GM19238 (cell line): ENCODE measurements at regions not wholly inside any gene's neighbourhood (a gene's known extent, or its start where the extent isn't known, plus 50 kb on each side); places are given as distances from the start of the nearest gene placed in this dataset.
"Not testable (repeated sequence)": the region's sequence is repeated elsewhere in the genome, so short reads cannot be mapped to it uniquely, and the experiment has no call there.

Source experiments
- DNase-seq: peaks from one replicate; pipeline ENCODE4 v3.0.0; 2011; ENCODE audit warnings: low spot score; ENCODE audit not compliant: insufficient read length

DNA sequence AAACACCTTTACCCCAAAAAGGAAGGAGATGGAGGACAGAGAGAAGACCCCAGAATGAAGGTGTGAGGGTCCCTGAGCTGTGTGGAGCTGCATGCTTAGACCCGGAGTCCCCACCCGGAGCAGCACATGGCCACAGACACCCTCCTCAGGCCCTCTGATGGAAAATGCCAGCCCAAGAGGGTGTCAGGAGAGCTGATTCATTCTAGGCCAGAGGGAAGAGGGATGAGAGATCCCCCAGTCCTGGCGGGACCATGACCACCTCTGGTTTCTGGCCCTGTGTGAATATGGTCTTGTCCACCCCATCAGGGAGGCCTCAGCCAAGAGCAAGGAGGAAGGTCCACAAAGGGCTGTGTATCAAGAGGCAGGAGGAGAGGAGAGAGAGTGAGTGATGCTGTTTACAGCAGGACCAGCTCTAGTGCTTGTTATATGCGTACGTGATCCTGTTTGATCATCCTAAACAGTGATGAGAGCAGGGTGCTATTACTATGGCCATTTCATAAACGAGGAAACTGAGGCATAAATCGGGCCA is 186.6 kb upstream of the HAAO start:
- no peak for DNase-seq

DNA sequence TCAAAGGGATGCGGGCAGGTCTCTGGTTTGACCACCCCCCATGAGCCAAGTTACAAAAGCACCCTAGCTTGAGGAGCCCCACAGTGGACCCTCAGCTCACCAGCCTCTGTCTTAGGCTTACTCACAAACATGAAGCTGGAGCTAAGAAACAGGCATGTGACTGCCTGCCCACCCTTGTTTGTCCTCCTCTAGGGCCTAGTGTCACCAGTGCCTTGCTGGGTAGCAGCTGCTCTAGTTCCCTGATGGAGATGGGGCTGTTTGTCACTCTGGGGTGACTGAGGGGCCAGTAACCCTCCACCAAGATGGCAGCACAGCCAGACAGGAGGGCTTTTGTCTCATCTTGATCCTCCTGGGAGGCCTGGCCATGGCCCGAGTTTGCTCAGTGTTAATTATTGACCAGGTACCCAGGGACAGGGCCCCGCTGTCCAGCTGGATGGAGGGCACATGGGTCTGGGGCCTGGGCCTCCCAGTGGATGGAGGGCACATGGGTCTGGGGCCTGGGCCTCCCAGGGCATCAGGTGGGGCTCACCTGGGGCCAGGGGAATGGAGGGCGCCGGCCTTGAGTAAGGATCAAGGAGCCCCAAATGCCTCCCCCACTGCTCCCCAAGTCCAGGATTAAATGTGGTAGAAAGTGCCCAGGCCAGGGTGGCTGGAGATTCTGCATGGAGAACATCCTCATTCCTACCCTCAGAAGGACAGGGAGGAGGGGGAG is 185.9 kb upstream of the HAAO start:
- no peak for DNase-seq

DNA sequence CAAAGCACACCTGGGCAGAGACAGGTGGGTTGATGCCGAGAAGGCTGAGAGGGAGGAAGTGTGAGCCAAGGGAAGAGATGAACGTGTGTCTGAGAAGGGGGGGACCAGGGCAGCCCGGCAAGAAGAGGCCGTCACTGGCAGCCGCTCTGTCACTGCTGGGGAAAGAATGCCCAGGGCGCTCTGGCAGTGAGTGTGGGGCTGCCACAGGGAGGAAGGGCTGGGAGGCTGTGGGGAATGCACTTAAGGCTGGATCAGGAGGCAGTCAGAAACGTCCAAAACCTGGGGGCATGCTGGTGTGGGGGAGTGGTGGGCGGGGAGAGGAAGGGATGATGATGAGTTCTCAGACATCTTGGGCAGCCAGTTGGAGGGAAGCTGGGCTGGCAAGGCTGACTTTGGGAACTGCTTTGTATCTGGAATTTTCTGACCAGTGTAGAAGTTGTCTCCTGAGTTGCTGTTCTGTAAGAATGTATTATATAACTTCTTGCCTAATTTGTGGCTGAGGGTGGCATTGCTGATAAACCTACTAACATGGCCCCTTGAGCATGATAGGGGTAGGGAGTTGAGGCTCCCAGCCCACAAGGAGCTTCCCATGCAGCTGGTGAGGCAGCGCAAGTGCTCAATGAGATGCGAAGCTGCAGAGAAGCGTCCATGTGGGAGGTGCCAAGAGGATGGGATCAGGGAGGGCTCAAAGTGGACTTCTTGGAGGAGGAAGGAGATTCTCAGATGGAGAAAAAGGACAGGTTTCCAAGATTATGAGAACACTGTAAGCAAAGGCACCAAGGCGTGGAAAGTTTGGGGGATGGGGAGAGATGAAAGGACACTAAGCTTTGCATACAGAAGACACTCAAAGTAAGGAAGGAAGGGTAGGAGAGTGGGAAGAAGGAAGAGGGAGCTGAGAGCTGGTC is 185.1 kb upstream of the HAAO start:
- DNase-seq: no peak

DNA sequence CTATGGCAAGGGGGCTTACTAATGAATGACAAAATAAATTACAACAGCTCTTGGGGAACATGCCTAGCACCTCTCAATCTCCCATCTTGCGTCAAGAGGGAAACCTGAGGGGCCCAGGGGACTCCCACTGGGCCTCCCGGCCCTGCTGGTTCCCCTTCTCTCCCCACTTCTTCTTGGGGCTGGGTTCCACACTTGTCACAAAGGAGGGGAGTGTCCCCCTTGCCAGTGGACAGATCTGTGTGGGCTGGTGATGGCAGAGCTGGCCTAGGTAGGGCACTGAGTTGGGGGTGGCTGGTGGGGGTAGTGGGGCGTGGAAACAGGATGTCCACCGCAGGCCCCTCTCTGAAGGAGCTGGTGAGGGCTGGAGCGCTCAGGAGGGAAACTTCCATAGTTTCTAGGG is 184.0 kb upstream of the HAAO start:
- no peak for DNase-seq

DNA sequence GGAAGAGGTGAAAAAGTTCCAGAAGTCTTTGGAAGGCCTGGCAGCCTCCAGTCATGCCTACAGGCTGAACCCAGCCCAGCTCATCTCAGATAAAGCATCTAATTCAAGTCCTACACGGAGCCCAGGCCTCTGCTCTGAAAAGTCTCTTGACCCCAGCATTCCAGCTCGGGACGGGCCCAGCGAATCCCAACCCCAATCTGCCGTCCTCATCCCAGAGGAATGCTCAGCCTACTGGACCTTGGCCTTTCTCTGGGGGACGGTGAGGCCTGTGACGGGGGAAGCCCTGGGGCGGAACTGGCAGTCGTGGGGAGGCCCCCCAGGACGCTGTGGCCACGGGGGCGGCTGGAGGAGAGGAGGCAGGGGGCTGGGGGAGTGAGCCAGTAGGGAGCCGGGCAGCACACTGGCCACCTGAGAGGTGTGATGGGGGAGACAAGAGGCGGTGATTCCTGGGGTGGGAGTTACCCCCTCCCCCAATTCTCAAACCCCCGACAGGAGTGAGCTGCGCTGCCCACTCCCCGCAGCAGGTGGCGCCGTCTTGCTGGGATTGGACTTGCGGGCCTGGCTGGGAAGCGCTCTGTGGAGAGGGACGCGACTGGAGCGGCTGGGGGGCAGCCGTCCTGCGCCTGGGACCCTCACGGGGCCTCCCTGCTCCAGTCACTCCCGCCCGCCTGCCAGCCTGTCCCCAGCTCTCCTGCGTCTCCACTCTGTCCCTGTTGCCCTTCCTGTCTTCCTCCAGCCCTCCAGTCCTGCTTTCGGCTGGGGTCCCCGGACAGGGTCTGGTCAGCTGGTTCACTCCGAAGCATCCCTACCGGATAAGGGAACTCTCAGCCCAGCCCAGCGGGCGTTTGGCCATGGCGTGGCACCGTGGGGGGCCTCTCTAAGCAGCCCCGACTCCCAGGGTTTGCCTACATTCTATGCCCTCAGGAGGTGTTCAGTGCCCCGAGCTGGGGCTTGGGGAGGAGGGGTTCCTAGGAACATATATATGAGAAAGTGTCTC is 182.6 kb upstream of the HAAO start:
- no peak for DNase-seq

DNA sequence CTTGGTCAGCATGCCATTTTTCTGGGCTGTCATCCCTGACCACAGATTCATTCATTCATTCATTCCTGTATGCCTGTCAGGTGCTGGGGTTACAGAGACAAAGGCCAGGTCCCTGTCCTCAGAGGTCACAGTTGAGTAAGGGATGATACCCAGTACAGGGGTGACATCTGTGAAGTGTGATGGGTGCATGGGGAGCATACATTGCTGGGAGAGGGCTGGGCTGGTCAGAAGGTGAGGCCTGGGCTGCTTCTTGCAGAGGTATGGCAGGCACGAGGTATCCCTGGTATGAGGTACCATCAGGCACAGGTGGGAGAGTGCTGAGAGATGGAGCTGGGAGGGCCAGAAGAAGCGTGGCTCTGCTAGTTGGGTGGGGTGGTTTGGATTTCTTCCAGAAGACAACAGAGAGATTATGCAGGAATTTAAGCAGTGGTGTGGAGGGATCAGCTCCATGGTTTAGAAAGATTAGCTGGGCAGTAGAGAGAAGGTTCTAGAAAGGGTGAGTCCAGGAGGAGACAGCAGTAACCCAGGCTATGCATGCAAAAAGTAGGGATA is 181.9 kb upstream of the HAAO start:
- DNase-seq: no peak

DNA sequence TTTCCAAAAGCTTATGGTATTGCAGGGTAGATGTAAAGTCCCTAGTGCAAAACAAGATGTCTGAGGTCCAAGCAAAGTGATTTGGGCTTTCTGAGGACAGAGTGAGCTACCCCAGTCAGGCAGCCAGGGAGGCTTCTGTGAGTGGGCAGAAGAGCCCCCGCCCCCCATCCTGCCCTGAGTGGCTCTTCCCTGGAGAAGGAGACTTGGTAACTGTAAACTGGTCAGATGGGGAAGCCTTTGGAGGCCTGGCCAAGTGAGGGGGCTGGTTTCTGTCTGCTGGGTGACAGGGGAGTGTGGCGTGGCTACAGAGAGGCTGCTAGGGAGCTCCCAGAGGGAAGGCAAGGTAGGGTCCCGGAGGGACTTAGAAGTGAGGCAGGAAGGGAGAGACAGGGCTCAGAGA is 181.3 kb upstream of the HAAO start:
- no peak for DNase-seq

DNA sequence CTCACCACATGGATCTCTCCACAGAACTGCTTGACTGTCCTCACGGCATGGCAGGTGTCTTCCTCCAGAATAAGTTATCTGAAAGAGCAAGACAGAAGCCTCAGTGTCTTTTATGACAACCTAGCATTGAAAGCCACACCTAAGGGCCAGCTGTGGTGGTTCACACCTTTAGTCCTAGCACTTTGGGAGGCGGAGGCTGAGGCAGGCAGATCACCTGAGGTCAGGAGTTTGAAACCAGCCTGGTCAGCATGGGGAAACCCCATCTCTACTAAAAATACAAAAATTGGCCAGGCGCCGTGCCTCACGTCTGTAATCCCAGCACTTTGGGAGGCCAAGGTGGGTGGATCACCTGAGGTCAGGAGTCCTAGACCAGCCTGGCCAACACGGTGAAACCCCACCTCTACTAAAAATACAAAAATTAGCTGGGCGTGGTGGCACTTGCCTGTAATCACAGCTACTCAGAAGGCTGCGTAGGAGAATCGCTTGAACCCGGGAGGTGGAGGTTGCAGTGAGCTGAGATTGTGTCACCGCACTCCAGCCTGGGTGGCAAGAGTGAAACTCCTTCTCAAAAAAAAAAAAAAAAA is 180.6 kb upstream of the HAAO start:
- DNase-seq: not testable (repeated sequence)

DNA sequence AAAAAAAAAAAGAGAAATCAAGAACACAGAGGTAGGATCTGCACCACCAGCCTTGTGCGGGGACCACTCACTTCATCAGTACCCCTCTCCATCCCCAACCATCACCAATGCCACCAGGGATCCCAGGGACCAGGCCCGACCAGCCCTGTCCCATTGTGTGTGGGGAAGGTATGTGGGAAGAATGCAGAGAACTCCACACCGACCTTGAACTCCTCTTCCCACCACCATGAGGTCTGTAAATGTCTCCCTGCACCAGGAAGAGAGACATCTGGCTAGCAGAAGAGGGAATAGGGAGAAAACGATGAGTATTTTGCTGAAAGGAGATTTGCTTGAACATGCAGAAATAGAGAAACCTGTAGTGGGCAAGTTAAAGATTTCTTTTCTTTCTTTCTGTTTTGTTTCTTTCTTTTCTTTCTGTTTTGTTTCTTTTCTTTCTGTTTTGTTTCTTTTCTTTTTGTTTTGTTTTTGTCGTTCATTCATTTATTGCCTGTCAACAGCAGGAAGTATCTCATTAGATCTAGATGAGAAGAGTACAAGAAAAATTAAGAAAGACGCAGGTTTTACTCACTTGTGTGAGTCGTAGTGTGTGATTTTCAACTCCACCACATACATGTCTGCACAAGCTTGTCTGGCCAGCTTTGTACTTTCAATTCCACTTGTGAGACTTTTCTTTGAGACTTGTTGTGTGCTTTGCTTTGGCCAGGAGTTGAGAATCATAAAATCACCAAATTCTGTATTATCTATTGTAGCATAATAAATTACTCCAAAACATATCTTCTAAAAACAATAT is 179.8 kb upstream of the HAAO start:
- DNase-seq: no peak

DNA sequence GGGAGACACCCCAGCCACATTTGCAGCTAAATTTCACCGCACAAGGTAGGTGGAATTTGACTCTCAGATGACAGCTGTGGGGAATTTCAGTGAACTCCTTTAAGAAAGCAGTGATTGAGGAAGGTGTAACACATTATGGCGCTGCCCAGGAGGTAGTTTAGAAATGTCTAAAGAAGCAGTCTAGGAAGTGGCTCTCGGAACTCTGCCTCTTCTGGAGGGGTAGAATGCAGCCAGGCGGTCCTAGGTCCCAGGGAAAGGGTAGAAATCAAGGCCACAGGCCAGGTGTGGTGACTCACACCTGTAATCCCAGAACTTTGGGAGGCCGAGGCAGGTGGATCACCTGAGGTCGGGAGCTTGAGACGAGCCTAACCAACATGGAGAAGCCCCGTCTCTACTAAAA is 179.0 kb upstream of the HAAO start:
- no peak for DNase-seq

DNA sequence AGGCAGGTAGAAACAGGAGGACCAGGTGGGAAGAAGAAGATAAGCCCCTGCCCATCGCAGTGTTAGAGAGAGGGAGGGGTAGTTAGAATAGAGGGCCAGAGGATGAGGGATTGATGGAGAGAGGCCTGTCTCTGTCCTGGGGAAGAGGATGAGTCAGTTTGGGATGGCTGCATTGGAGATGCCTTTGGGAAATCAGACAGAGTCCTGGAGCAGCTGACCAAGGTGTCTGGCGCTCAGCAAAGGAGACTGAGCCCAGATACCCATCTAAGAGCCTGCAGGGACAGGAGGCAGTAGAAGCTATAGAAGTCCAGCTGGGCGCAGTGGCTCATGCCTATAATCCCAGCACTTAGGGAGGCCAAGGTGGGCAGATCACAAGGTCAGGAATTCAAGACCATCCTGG is 177.8 kb upstream of the HAAO start:
- DNase-seq: no peak

DNA sequence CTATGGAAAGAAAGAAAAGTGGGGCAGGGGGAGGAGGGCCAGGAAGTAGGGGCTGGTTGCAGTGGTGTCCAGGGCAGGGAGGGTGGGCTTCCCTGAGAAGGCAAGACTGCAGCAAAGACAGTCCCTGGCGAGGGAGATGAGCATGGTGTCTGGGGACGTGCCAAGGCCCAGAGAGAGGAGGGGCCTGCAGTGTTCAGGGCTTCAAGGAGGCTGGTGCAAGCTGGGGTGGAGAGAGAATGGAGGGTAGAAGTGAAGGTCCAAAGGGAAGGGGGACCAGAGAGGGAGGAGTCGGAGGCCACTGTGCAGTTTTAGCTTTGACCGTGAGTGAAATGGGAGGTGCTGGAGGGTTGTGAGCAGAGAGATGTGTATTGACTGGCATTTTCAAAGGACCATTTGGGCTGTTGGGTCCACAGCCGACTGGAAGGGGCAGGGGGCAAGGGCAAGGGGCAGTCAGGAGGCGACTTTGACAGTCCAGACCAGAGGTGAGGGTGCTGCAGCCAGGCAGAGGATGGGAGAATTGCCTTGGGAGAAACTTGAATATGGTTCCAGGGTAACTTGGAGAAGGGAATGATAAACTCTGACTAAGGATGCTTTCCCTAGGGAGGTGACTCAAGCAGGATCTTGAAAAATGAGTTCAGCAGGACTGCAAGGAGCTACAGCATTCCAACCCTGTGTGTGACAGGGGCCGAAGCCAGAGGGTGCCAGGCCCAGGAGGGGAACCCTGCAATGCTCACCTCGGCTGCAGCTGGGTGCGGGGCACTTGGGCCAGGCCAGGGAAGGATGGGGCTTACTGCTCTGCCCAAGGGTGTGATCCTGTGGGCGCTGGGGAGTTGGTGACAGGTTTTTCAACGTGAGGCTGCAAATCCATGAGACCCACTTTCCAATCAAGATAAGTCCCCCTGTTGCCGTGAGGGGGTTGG is 177.1 kb upstream of the HAAO start:
- no peak for DNase-seq

DNA sequence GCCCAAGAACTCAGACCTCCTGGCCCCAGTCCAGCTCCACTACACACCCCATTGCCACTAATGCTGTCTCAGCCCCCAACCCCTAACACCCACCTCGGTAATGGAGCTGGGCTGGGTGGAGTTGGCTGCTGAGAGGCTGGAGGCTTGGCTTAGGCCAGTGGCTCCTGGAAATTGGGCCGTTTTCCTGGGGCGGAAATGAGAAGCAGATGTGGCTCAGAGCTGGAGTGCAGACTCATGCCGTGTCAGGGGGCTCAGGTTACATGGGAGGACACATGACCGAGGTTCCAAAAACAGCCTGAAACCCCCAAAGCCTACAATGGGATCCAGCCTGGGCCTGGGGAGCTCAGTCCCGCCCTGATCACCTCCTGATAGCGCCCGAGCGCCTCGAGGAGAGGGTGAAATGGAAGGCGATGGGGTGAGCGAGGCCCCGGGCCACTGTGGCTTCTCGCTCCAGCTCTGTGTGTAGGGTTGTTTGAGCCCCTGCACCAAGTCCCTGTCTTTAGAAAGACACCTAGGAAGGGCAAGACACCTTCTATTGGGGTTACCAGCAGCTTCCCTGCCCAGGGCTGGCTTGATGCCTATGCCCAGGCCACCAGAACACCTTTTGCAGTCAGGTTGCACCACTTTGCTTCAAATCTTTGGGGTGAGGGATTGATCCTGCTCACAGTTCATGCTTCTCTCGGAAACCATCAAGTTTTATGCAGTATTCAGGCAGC is 175.7 kb upstream of the HAAO start:
- DNase-seq: no peak

DNA sequence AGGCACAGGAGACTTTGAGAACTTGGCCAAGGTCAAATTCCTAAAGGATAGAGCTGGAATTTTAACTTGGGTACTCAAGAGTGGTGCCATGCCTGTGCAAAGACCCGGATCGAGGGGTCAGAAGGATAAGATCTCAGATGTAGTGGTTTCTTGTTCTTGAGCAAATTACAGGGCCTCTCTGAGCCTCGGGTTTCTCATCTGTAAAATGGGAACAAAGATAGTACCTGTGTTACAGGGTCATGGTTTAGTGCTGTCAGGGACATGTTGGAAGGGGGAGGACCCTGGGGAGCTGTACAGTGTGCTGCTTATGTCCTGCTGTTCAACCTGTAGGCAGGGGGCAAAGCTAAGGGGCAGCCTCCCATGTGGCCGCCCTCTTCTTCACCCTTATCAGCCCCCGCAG is 173.5 kb upstream of the HAAO start:
- DNase-seq: no peak

DNA sequence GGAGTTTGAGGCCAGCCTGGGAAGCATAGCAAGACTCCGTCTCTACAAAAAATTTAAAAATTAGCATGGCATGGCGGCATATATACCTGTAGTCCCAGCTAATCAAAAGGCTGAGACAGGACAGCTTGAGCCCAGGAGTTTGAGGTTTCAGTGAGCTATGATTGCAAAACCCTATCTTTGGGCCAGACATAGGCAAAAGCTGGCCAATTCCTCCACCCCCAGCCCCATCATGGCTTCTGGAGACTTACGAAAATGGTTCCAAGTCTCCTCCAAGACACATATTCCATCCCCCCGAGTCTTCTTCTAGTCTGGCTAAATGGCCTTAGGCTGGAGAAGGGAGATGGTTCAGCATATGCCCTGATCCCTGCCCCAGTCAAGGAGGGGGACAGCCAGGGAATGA is 172.8 kb upstream of the HAAO start:
- no peak for DNase-seq

DNA sequence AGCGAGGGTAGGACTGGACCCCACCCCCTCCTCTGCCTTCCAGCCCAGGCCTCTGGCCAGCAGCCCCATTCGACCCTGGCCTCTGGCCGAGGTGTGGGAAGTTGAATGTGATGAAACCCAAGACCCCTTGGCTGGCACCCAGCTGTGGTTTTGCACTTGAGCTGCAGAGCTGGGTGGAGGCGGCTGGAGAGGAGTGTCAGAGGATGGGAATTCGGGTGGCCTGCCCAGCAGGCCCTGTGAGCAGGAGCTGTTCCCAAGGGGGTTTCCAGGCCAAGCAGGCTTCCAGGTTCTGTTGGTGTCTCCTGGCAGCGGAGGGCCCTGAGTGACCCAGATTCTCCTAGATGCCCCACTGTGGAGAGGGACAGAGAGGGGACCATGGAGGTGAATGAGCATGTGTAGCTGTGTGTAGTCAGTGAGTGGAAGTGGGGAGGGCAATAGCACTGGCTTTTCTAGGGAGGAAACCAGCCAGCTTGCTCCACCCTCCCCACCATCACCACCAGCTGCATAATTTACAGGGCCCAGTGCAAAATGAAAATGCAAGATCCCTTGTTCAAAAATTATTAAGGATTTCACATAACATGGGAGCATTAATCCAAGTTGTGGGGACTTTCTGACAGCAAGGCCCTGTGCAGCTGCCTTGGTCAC is 172.2 kb upstream of the HAAO start:
- no peak for DNase-seq

DNA sequence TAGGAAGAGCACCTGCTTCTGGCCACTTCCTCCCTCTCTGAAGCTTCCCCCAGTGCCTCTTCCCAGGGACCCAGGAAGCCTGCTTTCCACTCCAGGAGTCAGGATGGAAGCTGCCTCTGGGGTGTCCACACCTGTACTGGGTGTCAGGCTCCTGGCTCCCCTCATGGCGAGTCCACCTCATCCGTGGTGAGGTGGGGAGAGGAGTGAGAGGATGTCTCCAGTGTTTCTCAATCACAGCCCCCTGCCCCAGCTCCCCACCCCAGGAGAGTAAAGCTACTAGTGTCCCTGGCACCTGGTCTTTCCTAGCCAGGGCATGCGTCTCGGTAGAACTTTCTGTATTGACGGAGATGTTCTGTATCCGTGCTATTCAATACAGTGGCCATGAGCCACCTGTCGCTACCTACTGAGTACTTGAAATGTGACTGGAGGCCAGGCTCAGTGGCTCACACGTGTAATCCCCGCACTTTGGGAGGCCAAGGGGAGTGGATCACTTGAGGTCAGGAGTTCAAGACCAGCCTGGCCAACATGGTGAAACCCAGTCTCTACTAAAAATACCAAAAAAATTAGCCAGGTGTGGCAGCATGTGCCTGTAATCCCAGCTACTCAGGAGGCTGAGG is 171.2 kb upstream of the HAAO start:
- no peak for DNase-seq
